Prostate gland (tissue), 2 donors: ENCODE measurements at regions not wholly inside any gene's neighbourhood (a gene's known extent, or its start where the extent isn't known, plus 50 kb on each side); places are given as distances from the start of the nearest gene placed in this dataset.

Experiments used
- POLR2A ChIP-seq: fragments of 450-650 bp; IDR thresholded peaks from one replicate; pipeline ENCODE4 v1.6.1; 2016; ENCODE audit warnings: antibody characterized with exemption, mild to moderate bottlenecking
- POLR2AphosphoS5 ChIP-seq: sonication (generic); formaldehyde crosslinking; IDR thresholded peaks from one replicate; pipeline ENCODE4 v1.6.1; 2017; ENCODE audit warnings: antibody characterized with exemption
- TF ChIP-seq, protein P1 (sequence below), 4 experiments: fragments of 200-600 bp in 2 of 4; fragments of 450-650 bp in 2 of 4; sonication (generic) in 2 of 4; IDR thresholded peaks; 1 replicate in 3 of 4; 2 replicates in 1 of 4; pipeline ENCODE4 v1.5.1; 2016 to 2019; ENCODE audit warnings: antibody characterized with exemption in 4 of 4, mild to moderate bottlenecking in 2 of 4, moderate library complexity in 2 of 4

DNA sequence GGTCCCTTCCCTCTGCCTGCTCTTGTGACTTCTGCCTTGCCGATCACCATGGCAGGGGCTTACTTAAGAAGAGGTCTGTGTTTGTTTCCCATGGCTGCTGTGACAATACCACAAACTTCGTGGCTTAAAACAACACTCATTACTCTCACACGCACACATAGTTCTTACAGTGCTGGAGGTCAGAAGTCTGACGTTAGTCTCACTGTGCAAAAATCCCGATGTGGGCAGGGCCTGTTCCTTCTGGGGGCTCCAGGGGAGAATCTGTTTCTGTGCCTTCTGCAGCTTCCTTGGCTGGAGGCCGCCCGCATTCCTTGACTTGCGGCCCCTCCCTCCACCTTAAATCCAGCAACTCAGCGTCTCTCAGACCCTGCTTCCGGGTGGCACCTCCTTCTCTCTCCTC, 249.2 kb upstream of the GSE1 start:
- TF ChIP-seq, protein P1, sequence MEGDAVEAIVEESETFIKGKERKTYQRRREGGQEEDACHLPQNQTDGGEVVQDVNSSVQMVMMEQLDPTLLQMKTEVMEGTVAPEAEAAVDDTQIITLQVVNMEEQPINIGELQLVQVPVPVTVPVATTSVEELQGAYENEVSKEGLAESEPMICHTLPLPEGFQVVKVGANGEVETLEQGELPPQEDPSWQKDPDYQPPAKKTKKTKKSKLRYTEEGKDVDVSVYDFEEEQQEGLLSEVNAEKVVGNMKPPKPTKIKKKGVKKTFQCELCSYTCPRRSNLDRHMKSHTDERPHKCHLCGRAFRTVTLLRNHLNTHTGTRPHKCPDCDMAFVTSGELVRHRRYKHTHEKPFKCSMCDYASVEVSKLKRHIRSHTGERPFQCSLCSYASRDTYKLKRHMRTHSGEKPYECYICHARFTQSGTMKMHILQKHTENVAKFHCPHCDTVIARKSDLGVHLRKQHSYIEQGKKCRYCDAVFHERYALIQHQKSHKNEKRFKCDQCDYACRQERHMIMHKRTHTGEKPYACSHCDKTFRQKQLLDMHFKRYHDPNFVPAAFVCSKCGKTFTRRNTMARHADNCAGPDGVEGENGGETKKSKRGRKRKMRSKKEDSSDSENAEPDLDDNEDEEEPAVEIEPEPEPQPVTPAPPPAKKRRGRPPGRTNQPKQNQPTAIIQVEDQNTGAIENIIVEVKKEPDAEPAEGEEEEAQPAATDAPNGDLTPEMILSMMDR (IDR thresholded peaks at IDR 0.05) = no peak
- TF ChIP-seq POLR2A (no peak), POLR2AphosphoS5 (no peak)
